GM13977 (cell line): ENCODE measurements at regions not wholly inside any gene's neighbourhood (a gene's known extent, or its start where the extent isn't known, plus 50 kb on each side); places are given as distances from the start of the nearest gene placed in this dataset.

Experiments used
- DNase-seq: peaks from one replicate; pipeline ENCODE4 v3.0.0; 2012; ENCODE audit warnings: low spot score
- in situ Hi-C: fragments of 300-500 bp; cut with MboI; formaldehyde crosslinking; loops from one replicate; pipeline ENCODE4 v1.12.0; 2022; ENCODE audit warnings: low sequenced_read_pairs, low pct_unique_long_range_greater_than_20kb, mixed read lengths, inconsistent platforms; ENCODE audit not compliant: unreplicated experiment
- TF ChIP-seq, protein P1 (sequence below): IDR thresholded peaks from 2 replicates; pipeline ENCODE4 v1.5.1; 2012; ENCODE audit warnings: mild to moderate bottlenecking, control low read depth; ENCODE audit not compliant: insufficient read depth; ENCODE audit errors: extremely low read depth, missing control alignments

DNA sequence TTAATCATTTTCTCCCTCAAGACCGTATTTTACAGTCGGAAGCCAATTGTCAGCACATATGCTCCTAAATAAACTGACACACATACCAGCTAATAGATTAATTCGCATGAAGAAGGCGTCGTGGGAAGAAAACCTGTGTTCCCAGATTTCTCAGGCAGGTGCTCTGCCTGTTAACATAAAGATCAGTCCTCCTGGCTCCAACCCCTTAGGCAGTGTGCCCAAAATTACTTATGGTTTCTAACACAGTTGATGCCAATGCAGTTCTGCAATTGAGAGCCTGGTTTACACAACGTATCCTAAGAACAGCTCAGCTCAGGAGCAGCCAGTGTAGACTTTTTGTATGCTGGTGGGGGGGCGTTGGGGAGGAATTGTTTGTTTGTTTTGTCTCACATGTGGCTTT lies 208.3 kb downstream of the ENC1 start:
- in situ Hi-C loops = no loop called here
- TF ChIP-seq, protein P1, sequence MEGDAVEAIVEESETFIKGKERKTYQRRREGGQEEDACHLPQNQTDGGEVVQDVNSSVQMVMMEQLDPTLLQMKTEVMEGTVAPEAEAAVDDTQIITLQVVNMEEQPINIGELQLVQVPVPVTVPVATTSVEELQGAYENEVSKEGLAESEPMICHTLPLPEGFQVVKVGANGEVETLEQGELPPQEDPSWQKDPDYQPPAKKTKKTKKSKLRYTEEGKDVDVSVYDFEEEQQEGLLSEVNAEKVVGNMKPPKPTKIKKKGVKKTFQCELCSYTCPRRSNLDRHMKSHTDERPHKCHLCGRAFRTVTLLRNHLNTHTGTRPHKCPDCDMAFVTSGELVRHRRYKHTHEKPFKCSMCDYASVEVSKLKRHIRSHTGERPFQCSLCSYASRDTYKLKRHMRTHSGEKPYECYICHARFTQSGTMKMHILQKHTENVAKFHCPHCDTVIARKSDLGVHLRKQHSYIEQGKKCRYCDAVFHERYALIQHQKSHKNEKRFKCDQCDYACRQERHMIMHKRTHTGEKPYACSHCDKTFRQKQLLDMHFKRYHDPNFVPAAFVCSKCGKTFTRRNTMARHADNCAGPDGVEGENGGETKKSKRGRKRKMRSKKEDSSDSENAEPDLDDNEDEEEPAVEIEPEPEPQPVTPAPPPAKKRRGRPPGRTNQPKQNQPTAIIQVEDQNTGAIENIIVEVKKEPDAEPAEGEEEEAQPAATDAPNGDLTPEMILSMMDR = no peak
- no peak for DNase-seq

DNA sequence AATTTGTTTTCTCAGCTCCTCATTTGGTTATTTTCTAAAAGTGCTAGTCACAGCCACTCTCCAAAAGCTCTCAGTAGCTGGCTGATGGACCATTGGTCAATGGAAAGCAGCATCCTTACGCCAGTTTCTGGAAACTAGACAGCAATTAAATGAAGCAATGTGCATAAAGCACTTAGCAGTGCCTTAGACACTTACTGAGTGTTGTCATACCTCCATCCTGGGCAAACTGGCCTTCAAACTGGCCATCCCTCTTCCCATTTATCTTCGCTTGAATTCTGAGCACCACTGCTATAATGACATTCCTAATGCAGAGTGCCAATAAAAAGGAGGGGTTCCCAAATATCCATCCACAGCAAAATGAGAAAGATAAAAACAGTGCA lies 209.2 kb downstream of the ENC1 start:
- no peak for DNase-seq
- TF ChIP-seq, protein P1 = no peak
- in situ Hi-C loops = no loop called here

DNA sequence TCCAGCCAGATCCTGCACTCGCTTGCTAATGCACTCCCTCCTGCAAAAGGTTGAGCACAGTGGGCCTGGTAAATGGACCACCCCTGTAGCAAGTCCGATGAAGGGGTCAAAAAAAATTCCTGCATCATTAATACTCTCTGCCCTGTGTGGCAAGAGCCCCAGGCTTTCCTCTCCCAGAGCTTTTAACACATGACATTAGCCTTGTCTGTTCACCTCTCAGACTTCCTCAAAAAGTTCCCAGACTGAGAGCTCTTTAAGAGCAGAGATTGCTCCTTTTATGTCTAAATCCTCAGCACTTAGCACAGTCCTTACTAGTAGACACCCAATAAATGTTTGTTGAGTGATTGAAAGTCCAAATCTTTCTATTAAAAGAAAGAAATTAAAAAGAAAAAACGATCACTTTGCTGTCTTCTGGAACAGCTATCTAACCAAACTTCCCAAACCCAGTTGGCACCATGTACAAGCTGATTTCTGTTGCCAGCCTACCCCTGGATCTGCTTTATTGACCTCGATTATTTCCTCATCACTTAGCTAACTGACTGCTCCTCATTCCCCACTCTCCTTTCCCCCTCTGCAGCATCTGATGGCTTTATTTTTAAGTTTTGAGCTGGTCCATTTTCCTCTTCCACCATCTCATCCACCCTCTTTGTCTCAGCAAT lies 209.8 kb downstream of the ENC1 start:
- in situ Hi-C loops = no loop called here
- no peak for DNase-seq
- TF ChIP-seq, protein P1 = no peak

- TF ChIP-seq, protein P1 = no peak
- DNase-seq = no peak
- in situ Hi-C loops = no loop called here
Measured at GRCh38 chr5:74429495-74429894, 211.0 kb downstream of the ENC1 start.

GRCh38 chr5:74428876-74429275 lies 211.7 kb downstream of the ENC1 start:
- TF ChIP-seq, protein P1 = no peak
- in situ Hi-C loops = no loop called here
- DNase-seq = no peak

- in situ Hi-C loops = no loop called here
- no peak for DNase-seq
- TF ChIP-seq, protein P1 = no peak
Measured at GRCh38 chr5:74428275-74428674, 212.3 kb downstream of the ENC1 start.
